ENCODE measurements at regions not wholly inside any gene's neighbourhood (a gene's known extent, or its start where the extent isn't known, plus 50 kb on each side); places are given as distances from the start of the nearest gene placed in this dataset.

DNA sequence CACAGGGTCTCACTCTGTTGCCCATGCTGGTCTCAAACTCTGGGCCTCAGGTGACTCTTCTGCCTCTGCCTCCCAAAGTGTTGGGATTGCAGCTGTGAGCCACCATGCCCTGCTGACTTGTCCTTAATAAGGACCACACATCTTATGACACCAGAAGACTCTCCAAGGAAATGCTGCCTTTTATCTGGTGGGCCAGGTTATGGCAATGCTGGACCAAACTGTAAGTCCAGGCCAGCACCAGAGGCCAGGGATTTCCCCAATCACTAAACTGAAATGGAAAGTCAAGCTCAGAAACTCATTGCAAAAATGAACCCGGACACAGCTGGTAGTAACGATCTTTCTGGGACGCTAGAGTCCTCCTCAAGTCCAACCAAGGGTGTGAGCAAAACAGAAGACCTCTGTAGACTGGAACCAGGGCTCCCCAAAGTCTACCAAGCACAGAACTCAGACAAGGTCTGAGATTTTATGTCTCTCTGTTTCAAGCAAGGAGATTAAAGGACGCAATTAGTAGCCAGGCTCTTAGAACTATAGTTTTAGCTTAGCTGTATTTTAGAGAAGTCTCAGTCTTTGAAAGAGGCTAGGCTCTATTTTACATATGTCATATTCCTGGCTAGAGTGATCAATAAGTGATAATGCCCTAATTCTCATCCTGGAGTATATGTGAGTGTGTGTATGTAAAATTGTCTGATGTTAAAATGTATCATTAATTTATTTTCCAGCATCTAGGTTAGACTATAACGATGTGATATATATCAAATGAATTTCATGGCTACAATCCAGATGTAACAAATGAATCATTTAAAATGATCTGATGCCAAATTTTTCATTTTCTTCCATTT is 74.0 kb upstream of the ITGB1 start:
- TF ChIP-seq, protein P1, sequence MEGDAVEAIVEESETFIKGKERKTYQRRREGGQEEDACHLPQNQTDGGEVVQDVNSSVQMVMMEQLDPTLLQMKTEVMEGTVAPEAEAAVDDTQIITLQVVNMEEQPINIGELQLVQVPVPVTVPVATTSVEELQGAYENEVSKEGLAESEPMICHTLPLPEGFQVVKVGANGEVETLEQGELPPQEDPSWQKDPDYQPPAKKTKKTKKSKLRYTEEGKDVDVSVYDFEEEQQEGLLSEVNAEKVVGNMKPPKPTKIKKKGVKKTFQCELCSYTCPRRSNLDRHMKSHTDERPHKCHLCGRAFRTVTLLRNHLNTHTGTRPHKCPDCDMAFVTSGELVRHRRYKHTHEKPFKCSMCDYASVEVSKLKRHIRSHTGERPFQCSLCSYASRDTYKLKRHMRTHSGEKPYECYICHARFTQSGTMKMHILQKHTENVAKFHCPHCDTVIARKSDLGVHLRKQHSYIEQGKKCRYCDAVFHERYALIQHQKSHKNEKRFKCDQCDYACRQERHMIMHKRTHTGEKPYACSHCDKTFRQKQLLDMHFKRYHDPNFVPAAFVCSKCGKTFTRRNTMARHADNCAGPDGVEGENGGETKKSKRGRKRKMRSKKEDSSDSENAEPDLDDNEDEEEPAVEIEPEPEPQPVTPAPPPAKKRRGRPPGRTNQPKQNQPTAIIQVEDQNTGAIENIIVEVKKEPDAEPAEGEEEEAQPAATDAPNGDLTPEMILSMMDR (IDR thresholded peaks at IDR 0.05) = no peak
- TF ChIP-seq POLR2AphosphoS5 (IDR thresholded peaks at IDR 0.05) (no peak), POLR2A (IDR thresholded peaks at IDR 0.05; ENCODE audit: low read depth) (no peak), EP300 (IDR thresholded peaks at IDR 0.05) (no peak)

Data from esophagus muscularis mucosa (tissue), 4 donors.